HTR-8/SVneo (cell line): ENCODE measurements at regions not wholly inside any gene's neighbourhood (a gene's known extent, or its start where the extent isn't known, plus 50 kb on each side); places are given as distances from the start of the nearest gene placed in this dataset.
"Not testable (repeated sequence)": the region's sequence is repeated elsewhere in the genome, so short reads cannot be mapped to it uniquely, and the experiment has no call there.

Experiments used
- DNase-seq: peaks from one replicate; pipeline ENCODE4 v3.0.0; 2011; ENCODE audit warnings: low spot score, mixed read lengths; ENCODE audit not compliant: insufficient read length
- FAIRE-seq: peaks from 2 replicates; lab custom pipeline; 2011; peaks lifted over from hg19 to GRCh38; lab: Jason Lieb, UNC

- FAIRE-seq, DNase-seq: not testable (repeated sequence)
Observed at GRCh38 chr6:86489042-86489441, 448.3 kb upstream of the HTR1E start.

- DNase-seq (no peak), FAIRE-seq (no peak)
Observed at GRCh38 chr6:86487660-86488221, 449.6 kb upstream of the HTR1E start.

GRCh38 chr6:86478316-86478715 is 459.0 kb upstream of the HTR1E start:
- FAIRE-seq, DNase-seq: not testable (repeated sequence)

GRCh38 chr6:86477500-86478148 is 459.7 kb upstream of the HTR1E start:
- no peak for FAIRE-seq

GRCh38 chr6:86476311-86476710 is 461.0 kb upstream of the HTR1E start:
- no peak for DNase-seq
- FAIRE-seq: no peak

More at GRCh38 chr6:86477500-86478148, 459.7 kb upstream of the HTR1E start:
- no peak for DNase-seq

- no peak for FAIRE-seq
- no peak for DNase-seq
Observed at GRCh38 chr6:86474081-86474480, 463.2 kb upstream of the HTR1E start.

- FAIRE-seq: no peak
Observed at GRCh38 chr6:86471791-86472190, 465.5 kb upstream of the HTR1E start.

GRCh38 chr6:86459978-86460377 is 477.4 kb upstream of the HTR1E start:
- no peak for FAIRE-seq

More at GRCh38 chr6:86471791-86472190, 465.5 kb upstream of the HTR1E start:
- no peak for DNase-seq

GRCh38 chr6:86456821-86457220 is 480.5 kb upstream of the HTR1E start:
- FAIRE-seq: no peak
- no peak for DNase-seq

More at GRCh38 chr6:86459978-86460377, 477.4 kb upstream of the HTR1E start:
- no peak for DNase-seq

- DNase-seq (no peak), FAIRE-seq (no peak)
Observed at GRCh38 chr6:86453232-86453631, 484.1 kb upstream of the HTR1E start.

- FAIRE-seq (no peak), DNase-seq (no peak)
Observed at GRCh38 chr6:86448398-86448797, 488.9 kb upstream of the HTR1E start.

GRCh38 chr6:86440608-86441007 is 496.7 kb upstream of the HTR1E start:
- DNase-seq: no peak
- FAIRE-seq: no peak

GRCh38 chr6:86423571-86423970 is 513.8 kb upstream of the HTR1E start:
- no peak for DNase-seq
- no peak for FAIRE-seq

- DNase-seq (no peak), FAIRE-seq (no peak)
Observed at GRCh38 chr6:86412057-86412456, 525.3 kb upstream of the HTR1E start.

GRCh38 chr6:86407128-86407527 is 530.2 kb upstream of the HTR1E start:
- no peak for FAIRE-seq

GRCh38 chr6:86392850-86393249 is 544.5 kb upstream of the HTR1E start:
- not testable (repeated sequence) for FAIRE-seq, DNase-seq

More at GRCh38 chr6:86407128-86407527, 530.2 kb upstream of the HTR1E start:
- DNase-seq: no peak

GRCh38 chr6:86380571-86381125 is 556.7 kb upstream of the HTR1E start:
- DNase-seq: no peak
- FAIRE-seq: no peak

- DNase-seq (no peak), FAIRE-seq (no peak)
Observed at GRCh38 chr6:86357877-86358276, 579.5 kb upstream of the HTR1E start.

GRCh38 chr6:86355271-86355670 is 582.1 kb upstream of the HTR1E start:
- FAIRE-seq (no peak), DNase-seq (no peak)

GRCh38 chr6:86331919-86332318 is 605.4 kb upstream of the HTR1E start:
- DNase-seq: no peak
- FAIRE-seq: no peak

GRCh38 chr6:86331265-86331840 is 606.0 kb upstream of the HTR1E start:
- FAIRE-seq: no peak
- DNase-seq: no peak
